NCI-H2029 treated with DMSO at 0.1 percent for 48 hours (cell line): ENCODE measurements at regions not wholly inside any gene's neighbourhood (a gene's known extent, or its start where the extent isn't known, plus 50 kb on each side); places are given as distances from the start of the nearest gene placed in this dataset.

ENCODE experiments used
- DNase-seq: peaks from one replicate; lab custom pipeline; 2025; lab: John Stamatoyannopoulos, UW

GRCh38 chr6:14187406-14187805 is 69.8 kb downstream of the CD83 start:
- DNase-seq, result no peak

GRCh38 chr6:14189074-14189473 is 71.5 kb downstream of the CD83 start:
- DNase-seq, result peak; percentile 55

GRCh38 chr6:14190191-14190928 is 72.8 kb downstream of the CD83 start:
- DNase-seq, result peak; percentile 5

- DNase-seq, result no peak
Measured at GRCh38 chr6:14190929-14191224, 73.3 kb downstream of the CD83 start.

- no peak for DNase-seq
Measured at GRCh38 chr6:14191761-14192160, 74.2 kb downstream of the CD83 start.

- no peak for DNase-seq
Measured at GRCh38 chr6:14192216-14192788, 74.7 kb downstream of the CD83 start.

- DNase-seq, result no peak
Measured at GRCh38 chr6:14193524-14193923, 76.0 kb downstream of the CD83 start.

GRCh38 chr6:14194483-14194882 is 76.9 kb downstream of the CD83 start:
- DNase-seq, result no peak

GRCh38 chr6:14194976-14195375 is 77.4 kb downstream of the CD83 start:
- no peak for DNase-seq

- no peak for DNase-seq
Measured at GRCh38 chr6:14196026-14196425, 78.5 kb downstream of the CD83 start.

- DNase-seq, result no peak
Measured at GRCh38 chr6:14197118-14197517, 79.5 kb downstream of the CD83 start.

- no peak for DNase-seq
Measured at GRCh38 chr6:14200047-14200446, 82.5 kb downstream of the CD83 start.

- no peak for DNase-seq
Measured at GRCh38 chr6:14202947-14203346, 85.4 kb downstream of the CD83 start.

- DNase-seq, result no peak
Measured at GRCh38 chr6:14206391-14206790, 88.8 kb downstream of the CD83 start.

GRCh38 chr6:14207448-14207847 is 89.9 kb downstream of the CD83 start:
- no peak for DNase-seq

GRCh38 chr6:14209000-14209399 is 91.4 kb downstream of the CD83 start:
- DNase-seq, result no peak

- no peak for DNase-seq
Measured at GRCh38 chr6:14210077-14210476, 92.5 kb downstream of the CD83 start.

- DNase-seq, result peak; percentile 79
Measured at GRCh38 chr6:14210663-14211561, 93.3 kb downstream of the CD83 start.

- no peak for DNase-seq
Measured at GRCh38 chr6:14211562-14211942, 94.0 kb downstream of the CD83 start.

- DNase-seq, result no peak
Measured at GRCh38 chr6:14212020-14212419, 94.4 kb downstream of the CD83 start.

- DNase-seq, result no peak
Measured at GRCh38 chr6:14212632-14213031, 95.1 kb downstream of the CD83 start.

- no peak for DNase-seq
Measured at GRCh38 chr6:14216946-14217684, 99.5 kb downstream of the CD83 start.
